Loucy (cell line): ENCODE measurements at regions not wholly inside any gene's neighbourhood (a gene's known extent, or its start where the extent isn't known, plus 50 kb on each side); places are given as distances from the start of the nearest gene placed in this dataset.

ENCODE experiments used
- H2AFZ ChIP-seq: fragments of 200-600 bp; sonication (generic); 2 replicates; pipeline ENCODE4 v1.6.0; 2016; ENCODE audit warnings: antibody characterized with exemption, mild to moderate bottlenecking, low read length, moderate library complexity
- H3F3A ChIP-seq: fragments of 200-600 bp; 2 replicates; pipeline ENCODE4 v1.6.0; 2016; ENCODE audit warnings: antibody characterized with exemption, low read depth, mild to moderate bottlenecking
- H3K27me3 ChIP-seq: fragments of 200-600 bp; sonication (generic); 2 replicates; pipeline ENCODE4 v1.6.1; 2014; ENCODE audit warnings: low read length, mild to moderate bottlenecking; ENCODE audit not compliant: insufficient read depth, poor library complexity, severe bottlenecking
- H3K36me3 ChIP-seq: fragments of 200-600 bp; sonication (generic); 2 replicates; pipeline ENCODE4 v1.6.1; 2016; ENCODE audit warnings: low read length; ENCODE audit not compliant: insufficient read depth
- H3K4me1 ChIP-seq: fragments of 200-600 bp; sonication (generic); 2 replicates; pipeline ENCODE4 v1.5.1; 2014; ENCODE audit warnings: low read length, mild to moderate bottlenecking; ENCODE audit not compliant: insufficient read depth, poor library complexity, severe bottlenecking
- H3K4me2 ChIP-seq: fragments of 200-600 bp; sonication (generic); 2 replicates; pipeline ENCODE4 v1.6.0; 2014; ENCODE audit warnings: antibody characterized with exemption, low read length, low read depth, mild to moderate bottlenecking; ENCODE audit not compliant: poor library complexity, severe bottlenecking
- H3K4me3 ChIP-seq: fragments of 200-600 bp; sonication (generic); 2 replicates; pipeline ENCODE4 v1.5.1; 2014; ENCODE audit warnings: low read length, mild to moderate bottlenecking, mixed read lengths; ENCODE audit not compliant: poor library complexity, severe bottlenecking
- H3K79me2 ChIP-seq: fragments of 200-600 bp; sonication (generic); 2 replicates; pipeline ENCODE4 v1.6.1; 2014; ENCODE audit warnings: low read length; ENCODE audit not compliant: insufficient read depth
- H3K9ac ChIP-seq: fragments of 200-600 bp; sonication (generic); 2 replicates; pipeline ENCODE4 v1.6.0; 2014; ENCODE audit warnings: mild to moderate bottlenecking, low read depth, low read length, moderate library complexity; ENCODE audit not compliant: poor library complexity, severe bottlenecking
- H3K9me2 ChIP-seq: fragments of 200-600 bp; sonication (generic); replicated peaks from 2 replicates; pipeline ENCODE4 v1.6.1; 2016; ENCODE audit warnings: low read depth, low read length, mixed read lengths
- H3K9me3 ChIP-seq: fragments of 200-600 bp; sonication (generic); 2 replicates; pipeline ENCODE4 v1.6.1; 2014; ENCODE audit warnings: mild to moderate bottlenecking, antibody characterized with exemption, low read length, low read depth; ENCODE audit not compliant: insufficient read depth
- H4K20me1 ChIP-seq: fragments of 200-600 bp; sonication (generic); 2 replicates; pipeline ENCODE4 v1.6.0; 2014; ENCODE audit warnings: antibody characterized with exemption, low read length, mild to moderate bottlenecking; ENCODE audit not compliant: insufficient read depth, poor library complexity, severe bottlenecking
- EZH2phosphoT487 ChIP-seq: fragments of 200-600 bp; IDR thresholded peaks from 2 replicates; pipeline ENCODE4 v1.6.1; 2018; ENCODE audit warnings: antibody characterized with exemption, mild to moderate bottlenecking, moderate library complexity, borderline replicate concordance
- TF ChIP-seq, protein P1 (sequence below): fragments of 200-600 bp; sonication (generic); conservative IDR thresholded peaks from 2 replicates; pipeline ENCODE4 v1.5.1; 2014; ENCODE audit warnings: mild to moderate bottlenecking, antibody characterized with exemption, low read length

DNA sequence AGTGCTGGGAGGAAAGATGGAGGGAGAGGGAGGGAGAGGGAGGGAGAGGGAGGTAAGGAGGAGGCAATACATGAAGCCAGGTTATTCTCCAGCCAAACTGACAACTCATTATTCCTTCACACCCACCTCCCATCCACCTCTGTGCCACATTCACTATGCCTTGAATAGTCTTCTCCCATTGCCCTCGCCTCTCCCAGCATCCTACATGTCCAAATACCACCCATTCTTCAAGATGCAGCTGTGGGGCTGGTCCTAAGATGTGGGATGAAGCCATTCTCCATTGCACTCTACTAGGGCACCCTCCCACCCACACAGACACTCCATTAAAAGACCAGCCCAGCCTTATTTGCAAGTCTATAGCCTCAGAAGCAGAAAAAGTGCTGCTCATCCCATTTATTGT is 165.8 kb downstream of the RRAGC start:
- no peak overlapping the region for H3K4me2 ChIP-seq
- H2AFZ ChIP-seq: no peak overlapping the region
- no peaks in the 10 kb centered on the region for H3K4me1 ChIP-seq
- TF ChIP-seq EZH2phosphoT487: no peak
- TF ChIP-seq, protein P1, sequence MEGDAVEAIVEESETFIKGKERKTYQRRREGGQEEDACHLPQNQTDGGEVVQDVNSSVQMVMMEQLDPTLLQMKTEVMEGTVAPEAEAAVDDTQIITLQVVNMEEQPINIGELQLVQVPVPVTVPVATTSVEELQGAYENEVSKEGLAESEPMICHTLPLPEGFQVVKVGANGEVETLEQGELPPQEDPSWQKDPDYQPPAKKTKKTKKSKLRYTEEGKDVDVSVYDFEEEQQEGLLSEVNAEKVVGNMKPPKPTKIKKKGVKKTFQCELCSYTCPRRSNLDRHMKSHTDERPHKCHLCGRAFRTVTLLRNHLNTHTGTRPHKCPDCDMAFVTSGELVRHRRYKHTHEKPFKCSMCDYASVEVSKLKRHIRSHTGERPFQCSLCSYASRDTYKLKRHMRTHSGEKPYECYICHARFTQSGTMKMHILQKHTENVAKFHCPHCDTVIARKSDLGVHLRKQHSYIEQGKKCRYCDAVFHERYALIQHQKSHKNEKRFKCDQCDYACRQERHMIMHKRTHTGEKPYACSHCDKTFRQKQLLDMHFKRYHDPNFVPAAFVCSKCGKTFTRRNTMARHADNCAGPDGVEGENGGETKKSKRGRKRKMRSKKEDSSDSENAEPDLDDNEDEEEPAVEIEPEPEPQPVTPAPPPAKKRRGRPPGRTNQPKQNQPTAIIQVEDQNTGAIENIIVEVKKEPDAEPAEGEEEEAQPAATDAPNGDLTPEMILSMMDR: no peak
- no peaks in the 10 kb centered on the region for H4K20me1 ChIP-seq
- H3F3A ChIP-seq: no peaks in the 10 kb centered on the region
- H3K36me3 ChIP-seq: no peaks in the 10 kb centered on the region
- H3K4me3 ChIP-seq: no peak overlapping the region
- no peaks in the 10 kb centered on the region for H3K79me2 ChIP-seq
- no peaks in the 10 kb centered on the region for H3K9me2 ChIP-seq
- no peaks in the 10 kb centered on the region for H3K9me3 ChIP-seq
- no peak overlapping the region for H3K9ac ChIP-seq
- H3K27me3 ChIP-seq: no peaks in the 10 kb centered on the region

DNA sequence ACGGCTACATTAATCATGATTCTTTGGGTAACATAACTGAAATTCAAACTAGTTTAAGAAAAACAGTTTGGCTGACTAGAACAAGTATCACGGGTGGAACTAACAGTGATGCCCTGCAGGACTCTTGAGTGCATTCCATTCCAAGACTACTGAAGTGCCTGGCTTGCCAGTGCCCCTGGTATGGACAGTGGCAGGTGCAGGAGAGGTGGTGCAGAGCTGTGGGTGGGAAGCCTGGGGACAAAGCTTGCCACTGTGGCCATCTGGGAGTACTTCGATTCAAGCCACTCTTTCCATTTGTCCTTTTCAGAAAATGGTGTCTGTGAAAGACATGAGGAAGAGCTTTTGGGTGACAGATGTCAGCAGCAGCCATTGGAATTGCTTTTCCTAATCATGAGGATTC is 166.5 kb downstream of the RRAGC start:
- no peaks in the 10 kb centered on the region for H3K9me2 ChIP-seq
- no peak overlapping the region for H2AFZ ChIP-seq
- no peaks in the 10 kb centered on the region for H3K4me1 ChIP-seq
- H3K27me3 ChIP-seq: no peaks in the 10 kb centered on the region
- H3K79me2 ChIP-seq: no peaks in the 10 kb centered on the region
- no peaks in the 10 kb centered on the region for H3F3A ChIP-seq
- no peak overlapping the region for H3K4me3 ChIP-seq
- TF ChIP-seq, protein P1: no peak
- TF ChIP-seq EZH2phosphoT487: no peak
- H4K20me1 ChIP-seq: no peaks in the 10 kb centered on the region
- H3K9ac ChIP-seq: no peak overlapping the region
- no peaks in the 10 kb centered on the region for H3K36me3 ChIP-seq
- H3K4me2 ChIP-seq: no peak overlapping the region
- H3K9me3 ChIP-seq: no peaks in the 10 kb centered on the region

DNA sequence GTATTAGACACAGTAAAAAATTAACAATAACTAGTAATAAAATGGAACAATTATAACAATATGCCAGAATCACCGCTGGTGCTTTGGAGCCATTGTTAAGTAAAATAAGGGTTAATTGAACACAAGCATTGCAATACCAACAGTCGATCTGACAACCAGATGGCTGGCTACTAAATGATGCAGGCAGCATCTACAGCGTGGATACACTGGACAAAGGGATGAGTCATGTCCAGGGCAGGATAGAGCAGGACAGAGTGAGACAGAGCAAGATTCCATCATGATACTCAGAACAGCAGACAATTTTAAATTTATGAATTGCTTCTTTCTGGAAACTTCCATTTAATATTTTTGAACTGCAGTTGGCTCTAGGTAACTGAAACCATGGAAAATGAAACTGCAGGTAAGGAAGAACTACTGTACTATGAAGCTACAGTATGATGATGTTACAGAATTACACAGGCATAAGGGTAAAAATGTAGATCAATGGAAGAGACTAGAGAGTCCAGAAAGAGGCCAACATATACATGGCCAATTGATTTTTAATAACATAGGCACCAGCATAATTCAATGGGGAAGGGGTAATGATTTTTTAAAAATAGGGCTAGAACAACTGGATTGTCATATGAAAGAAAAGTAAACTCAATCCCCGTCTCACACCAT is 168.7 kb downstream of the RRAGC start:
- H3K4me1 ChIP-seq: no peaks in the 10 kb centered on the region
- H3K36me3 ChIP-seq: no peaks in the 10 kb centered on the region
- no peak overlapping the region for H3K9ac ChIP-seq
- no peaks in the 10 kb centered on the region for H3K27me3 ChIP-seq
- no peak overlapping the region for H3K4me3 ChIP-seq
- TF ChIP-seq, protein P1: no peak
- no peak for TF ChIP-seq EZH2phosphoT487
- no peaks in the 10 kb centered on the region for H4K20me1 ChIP-seq
- no peak overlapping the region for H3K4me2 ChIP-seq
- no peaks in the 10 kb centered on the region for H3F3A ChIP-seq
- H2AFZ ChIP-seq: no peak overlapping the region
- no peaks in the 10 kb centered on the region for H3K9me3 ChIP-seq
- H3K79me2 ChIP-seq: no peaks in the 10 kb centered on the region
- no peaks in the 10 kb centered on the region for H3K9me2 ChIP-seq
